ENCODE measurements at regions not wholly inside any gene's neighbourhood (a gene's known extent, or its start where the extent isn't known, plus 50 kb on each side); places are given as distances from the start of the nearest gene placed in this dataset.

DNA sequence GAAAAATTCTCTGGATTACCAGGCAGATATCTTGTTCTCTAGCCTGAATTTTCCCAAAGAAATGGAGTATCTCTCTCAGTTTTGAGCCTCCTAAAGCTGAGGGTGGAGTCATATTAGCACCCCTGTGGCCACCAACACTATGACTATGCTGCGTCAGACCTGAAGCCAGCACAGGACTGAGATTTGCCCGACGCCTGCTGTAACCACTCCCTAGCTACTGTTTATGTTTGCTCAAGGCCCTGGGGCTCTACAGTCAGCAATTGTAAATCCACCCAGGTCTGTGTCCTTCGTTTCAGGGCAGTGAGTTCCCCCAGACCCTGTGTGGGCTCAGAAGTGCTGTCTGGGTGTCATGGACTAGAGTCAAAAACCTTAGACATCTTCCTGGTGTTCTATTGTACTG is 61.4 kb downstream of the ZXDA start:
- no peak for DNase-seq

DNA sequence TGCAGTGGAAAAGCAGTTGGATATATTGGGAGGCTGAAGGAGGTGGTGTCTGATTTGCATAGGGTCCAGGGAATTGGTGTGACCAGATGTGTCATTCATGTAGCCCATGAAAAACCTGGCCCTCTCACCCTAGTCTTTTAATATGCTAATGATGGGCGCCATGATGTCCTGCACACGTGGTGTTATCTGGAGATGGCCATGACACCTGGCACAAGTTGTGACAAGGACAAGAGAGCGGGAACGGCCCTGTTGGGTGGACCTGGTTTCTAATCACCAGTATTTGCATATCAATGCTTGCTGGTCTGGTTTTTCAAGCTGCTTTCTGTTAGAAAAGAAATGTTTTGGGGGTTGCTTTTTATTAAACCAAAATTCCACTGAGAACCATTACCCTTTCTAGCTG is 87.4 kb downstream of the ZXDA start:
- DNase-seq, result no peak

DNA sequence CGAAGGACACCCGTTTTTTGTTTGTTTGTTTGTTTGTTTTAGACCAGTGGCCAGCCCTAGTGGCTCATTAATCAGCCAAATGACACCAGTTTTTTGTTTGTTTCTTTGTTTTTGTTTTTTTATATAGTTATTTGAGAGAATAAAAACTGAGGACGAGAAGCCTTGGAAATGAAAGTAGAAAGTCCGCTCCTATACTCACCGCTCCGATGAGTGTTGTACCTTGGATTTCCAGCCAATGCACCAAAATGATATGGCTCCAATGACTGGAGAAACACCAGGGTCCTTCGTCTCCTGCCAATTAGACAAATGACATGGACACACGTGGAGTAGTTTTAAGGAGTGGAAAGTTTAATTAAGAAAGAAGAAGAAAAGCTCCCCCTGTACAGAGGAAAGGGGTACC is 87.9 kb downstream of the ZXDA start:
- DNase-seq, result no peak

DNA sequence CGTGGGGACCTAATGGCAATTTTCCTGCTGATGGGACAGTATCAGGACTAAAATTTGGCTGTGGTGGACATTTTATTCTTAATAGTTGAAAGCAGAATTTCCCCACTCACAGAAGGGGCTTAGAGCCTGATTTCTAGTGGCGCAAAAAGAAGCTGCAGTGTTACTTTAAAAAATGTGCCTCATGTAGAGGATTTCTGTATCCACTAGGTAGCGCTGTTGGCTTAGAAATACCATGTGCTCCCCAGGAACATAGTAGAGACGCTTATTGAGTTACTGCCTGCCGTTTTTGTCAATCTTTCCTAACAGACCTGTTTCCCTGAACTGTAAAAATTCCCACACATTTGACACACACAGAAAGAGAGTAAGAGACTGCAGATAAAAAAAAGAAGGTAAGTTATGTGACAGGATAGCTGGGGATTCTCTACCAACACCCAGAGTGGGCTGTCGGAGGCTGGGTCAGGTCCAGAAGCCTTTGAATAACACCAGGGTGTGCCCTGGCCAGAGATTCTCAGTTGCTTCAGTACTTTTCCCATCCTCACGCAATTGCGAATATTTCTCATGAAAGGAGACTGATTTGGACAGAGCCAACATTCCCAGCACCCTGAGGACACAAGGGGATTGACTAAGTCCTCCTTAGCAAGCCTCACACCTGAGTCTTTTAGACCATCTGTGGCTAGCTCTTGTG is 88.4 kb downstream of the ZXDA start:
- DNase-seq, result peak in 4 of 5 donors; percentile 8 to 48 (median 13)

DNA sequence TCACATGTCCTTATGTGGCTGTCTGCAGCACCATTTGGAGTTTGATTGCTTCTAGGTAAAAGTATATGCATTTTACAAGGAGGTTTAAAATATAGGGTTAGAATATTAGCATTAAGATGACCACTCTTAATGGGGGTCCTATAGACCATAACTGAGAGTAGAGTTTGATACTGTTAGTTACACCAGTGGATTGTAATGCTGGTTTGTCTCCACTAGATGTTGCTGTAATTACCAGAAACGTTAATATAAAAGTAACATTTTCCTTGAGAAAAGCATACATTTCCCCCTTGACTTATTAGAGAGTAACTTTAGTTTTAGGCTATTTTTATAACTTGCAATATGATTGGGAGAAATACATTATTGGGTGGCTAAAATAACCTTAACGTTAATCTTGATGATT is 93.0 kb downstream of the ZXDA start:
- no peak for DNase-seq

DNA sequence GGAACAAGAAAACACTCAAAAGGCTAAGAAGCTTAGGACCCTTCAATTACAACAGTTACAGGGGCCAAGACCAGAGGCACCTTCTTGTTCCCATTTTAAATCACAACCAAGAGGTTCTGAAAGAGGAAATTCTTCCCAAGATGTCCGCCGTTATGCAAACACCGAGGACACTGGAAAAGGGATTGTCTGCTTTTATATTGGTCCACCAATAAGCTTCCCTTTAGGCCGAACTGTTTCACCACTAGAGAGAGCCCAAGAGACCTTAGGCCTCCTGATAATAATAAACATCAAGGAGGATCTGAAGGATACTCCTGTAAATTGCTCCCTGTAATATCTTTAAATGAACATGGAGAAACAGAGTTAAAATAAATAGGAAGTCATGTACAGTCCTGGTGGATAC is 92.6 kb upstream of the NLRP2B start:
- DNase-seq, result no peak

DNA sequence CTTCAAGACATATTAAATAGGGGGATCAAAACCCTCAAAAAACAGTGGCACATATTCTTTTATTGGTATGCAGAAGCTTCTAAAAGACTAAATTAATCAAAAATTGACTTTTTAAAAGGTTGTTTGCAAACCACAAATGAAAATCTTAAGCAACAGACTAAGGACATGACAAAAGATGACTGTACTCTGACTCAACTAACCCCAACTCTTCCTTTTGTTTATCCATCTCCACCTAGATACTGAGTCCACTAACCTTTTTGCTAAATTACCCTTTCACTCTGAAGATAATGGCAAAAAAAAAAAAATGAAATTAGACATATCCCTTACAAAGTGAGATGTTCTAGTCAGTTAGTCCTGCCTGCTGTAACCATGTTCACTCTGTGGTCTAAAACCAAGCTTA is 91.6 kb upstream of the NLRP2B start:
- DNase-seq, result no peak

DNA sequence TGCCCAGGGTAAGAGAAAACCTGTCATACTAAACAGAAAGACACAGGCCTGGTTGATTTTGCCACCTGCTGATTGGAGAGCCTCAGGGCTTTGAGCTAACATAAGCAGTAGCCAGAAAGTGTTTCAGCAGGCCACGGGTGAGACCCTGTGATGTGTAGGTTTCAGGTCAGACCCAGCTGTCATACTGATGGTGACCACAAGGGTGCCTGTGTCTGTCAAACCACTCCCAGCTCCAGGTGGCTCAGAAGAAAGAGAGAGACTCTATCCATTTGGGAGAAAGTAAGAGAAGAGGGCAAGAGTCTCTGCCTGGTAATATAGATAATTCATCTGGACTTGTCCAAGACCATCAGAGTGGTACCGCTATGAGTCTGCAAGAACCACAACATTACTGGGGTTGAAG is 72.8 kb upstream of the NLRP2B start:
- DNase-seq, result no peak

DNA sequence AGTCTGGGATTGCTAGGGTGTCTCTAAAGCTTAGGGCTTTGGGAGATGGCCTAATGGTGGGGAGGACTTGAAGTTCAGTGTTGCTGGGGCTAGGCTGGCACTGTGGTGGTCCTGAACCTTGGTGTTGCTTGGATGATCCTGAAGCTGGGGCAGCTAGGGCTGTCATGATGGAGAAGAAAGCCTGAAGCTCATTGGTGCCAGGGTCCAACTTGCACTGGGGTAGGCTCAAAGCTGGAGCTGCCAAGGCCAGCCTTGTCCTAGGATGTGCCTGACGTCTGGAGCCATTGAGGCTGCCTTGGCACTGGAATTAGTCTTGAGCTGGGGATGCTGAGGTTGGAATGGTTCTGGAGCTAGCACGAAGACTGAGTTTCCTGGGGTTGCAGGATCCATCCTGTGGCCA is 61.0 kb upstream of the NLRP2B start:
- DNase-seq, result no peak

DNA sequence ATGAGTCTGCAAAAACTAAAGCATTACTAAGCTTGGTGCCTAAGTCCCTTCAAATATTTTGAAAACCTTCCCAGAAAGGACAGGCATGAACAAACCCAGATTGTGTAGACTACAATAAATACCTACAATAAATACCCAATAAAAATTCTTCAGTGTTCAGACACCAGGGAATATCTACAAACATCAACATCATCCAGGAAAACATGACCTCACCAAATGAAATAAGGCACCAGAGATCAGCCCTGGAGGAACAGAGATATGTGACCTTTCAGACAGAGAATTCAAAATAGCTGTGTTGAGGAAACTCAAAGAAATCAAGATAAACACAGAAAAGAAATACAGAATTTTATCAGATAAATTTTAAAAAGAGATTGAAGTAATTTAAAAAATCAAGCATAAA is 57.8 kb upstream of the NLRP2B start:
- DNase-seq, result no peak

Measured in T-helper 1 cell (primary cell).